ENCODE measurements at regions not wholly inside any gene's neighbourhood (a gene's known extent, or its start where the extent isn't known, plus 50 kb on each side); places are given as distances from the start of the nearest gene placed in this dataset.

DNA sequence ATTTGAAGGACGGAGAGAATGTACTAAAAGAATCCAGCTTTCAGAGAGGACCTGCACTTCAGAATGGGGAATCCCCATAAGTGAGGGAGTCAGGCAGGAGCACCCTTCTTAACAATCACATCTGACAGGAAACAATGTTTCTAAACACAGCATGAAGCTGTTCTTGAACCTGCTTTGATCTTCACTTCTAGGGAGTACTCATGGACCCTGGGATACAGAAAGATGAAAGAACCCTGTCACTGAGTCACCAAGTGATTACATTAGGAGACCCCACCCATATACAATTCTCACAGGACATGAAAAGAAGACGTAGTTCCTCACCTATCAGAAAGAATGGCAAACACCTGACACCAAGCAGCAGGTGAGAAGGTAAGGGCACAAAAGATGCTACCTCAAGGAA lies 296.9 kb upstream of the ZC3H12C start:
- no peak for FAIRE-seq
- no peak for DNase-seq (ENCODE audit: low spot score)

DNA sequence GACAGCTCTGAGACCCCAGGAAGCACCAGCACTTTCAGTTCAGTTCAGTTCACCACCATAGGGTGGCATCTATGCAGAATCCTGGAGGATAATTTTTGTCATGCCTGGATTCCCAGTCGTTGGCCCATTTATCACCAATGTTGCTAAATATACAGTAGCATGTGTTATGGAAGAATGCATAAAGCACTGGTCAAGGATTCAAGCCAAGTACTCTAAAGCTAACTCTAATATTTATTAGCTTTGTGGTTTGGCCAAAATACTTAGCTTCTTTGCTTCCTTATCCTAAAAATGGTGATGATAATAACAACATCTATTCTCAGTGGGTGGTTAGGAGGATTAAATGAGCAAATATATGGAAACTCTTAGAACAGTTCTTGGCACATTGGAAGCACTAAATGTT lies 294.7 kb upstream of the ZC3H12C start:
- FAIRE-seq (no peak), DNase-seq (ENCODE audit: low spot score) (no peak)

DNA sequence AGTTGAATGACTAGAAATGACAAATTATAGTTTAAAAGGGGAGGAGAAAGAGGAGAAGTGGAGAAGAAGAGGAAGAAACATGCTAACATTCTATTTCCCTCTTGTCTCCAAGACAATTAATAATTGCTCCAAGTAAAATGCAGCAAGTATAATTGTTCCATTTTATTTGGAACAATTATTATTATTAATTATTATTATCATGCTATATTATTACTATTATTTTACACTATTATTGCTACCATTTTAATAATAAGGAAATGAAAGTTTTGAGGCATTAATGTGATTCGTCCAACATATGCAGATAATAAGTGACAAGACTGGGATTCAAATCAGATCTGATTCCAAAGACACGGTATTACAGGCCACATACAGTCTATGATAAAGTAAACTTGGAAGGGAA lies 293.6 kb upstream of the ZC3H12C start:
- FAIRE-seq = no peak
- no peak for DNase-seq (ENCODE audit: low spot score)

DNA sequence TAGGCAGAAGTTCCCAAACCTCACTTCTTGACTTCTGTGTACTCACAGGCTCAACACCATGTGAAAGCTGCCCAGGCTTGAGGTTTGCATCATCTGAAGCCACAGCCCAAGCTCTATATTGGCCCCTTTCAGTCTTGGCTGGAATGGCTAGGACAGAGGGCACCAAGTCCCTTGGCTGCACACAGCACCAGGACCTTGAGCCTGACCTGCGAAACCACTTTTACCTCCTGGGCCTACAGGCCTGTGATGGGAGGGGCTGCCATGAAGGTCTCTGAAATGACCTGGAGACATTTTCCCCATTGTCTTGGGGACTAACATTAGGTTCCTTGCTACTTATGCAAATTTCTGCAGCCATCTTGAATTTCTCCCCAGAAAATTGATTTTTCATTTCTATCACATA lies 288.3 kb upstream of the ZC3H12C start:
- FAIRE-seq (no peak), DNase-seq (ENCODE audit: low spot score) (no peak)

DNA sequence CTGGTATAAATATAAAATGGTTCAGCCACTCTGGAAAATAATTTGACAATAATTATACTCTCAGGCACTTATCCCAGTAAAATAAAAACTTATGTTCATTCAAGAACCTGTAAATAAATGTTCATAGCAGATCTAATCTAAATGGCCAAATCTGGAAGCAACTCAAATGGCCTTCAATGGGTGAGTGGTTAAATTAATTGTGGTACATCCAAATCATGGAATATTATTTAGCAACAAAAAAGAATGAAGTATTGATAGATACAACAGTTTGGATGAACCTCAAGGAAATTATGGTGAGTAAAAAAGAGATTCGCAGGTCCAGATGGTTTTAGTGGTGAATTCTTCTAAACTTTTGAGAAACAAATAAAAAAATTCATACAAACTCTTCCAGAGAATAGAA lies 287.0 kb upstream of the ZC3H12C start:
- no peak for FAIRE-seq
- DNase-seq (ENCODE audit: low spot score) = no peak

DNA sequence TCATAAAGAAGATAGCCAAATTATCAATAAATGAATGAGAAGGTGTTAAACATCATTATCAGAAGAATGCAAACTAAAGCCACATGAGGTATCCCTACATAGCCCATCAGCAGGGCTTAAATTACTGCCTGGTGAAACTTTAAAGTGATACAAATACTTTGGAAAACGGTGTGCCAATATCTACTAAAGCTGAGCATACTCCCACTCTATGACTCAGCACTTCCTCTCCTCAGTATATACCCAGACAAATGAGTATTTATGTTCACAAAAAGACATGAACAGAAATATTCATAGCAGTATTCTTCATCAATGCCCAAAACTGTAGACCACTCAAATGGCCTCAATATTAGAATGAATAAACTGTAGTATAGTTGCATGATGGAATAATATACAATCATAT lies 284.6 kb upstream of the ZC3H12C start:
- no peak for DNase-seq (ENCODE audit: low spot score)
- no peak for FAIRE-seq

DNA sequence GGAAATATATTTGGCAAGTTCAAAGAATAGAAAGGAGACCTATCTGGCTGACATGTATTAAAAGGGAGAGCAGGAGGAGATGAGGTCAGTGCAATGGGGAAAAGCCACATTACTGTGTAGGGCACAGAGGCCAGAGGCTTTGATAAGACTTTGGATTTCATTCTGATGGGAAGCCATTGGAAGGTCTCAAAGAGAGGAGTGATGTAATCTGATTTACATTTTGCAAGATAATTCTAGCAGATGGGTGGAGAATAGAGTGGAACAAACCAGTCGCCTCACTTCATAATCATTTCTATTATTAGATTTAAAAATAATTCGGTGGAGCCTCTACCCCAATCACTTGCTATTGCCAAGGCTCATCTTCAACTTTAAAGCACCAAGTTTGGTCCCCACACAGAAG lies 278.4 kb upstream of the ZC3H12C start:
- no peak for DNase-seq (ENCODE audit: low spot score)
- no peak for FAIRE-seq

DNA sequence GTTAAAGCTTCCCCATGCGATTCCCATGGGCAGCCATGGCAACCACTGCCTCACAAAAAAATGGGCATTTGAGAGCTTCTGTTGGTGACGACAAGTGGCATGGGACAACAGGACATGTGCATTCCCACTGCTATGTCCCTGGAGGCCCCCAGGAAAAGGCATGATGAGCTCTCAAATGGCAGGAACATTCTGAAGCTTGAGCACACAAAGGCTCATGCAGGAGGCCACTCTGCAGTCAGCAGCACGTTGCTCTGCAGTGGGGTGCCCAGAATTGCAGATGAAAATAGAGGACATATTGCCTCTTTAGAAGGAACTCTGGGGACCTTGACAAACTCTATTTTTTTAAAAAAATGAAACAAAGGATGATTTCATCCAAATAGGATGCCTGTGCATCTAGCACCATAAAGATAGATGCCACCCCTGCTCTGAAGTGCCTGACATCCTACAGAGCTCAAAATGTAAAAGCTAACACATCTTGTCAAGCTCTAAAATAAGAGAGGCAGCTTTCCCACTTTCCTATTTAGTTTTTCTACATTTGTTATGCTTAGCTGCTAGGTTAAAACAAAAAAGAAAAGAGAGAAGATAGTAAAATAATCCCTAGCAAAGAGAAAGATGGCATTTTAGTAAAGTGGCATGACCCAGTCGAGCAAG lies 277.6 kb upstream of the ZC3H12C start:
- DNase-seq (ENCODE audit: low spot score) (no peak), FAIRE-seq (no peak)

DNA sequence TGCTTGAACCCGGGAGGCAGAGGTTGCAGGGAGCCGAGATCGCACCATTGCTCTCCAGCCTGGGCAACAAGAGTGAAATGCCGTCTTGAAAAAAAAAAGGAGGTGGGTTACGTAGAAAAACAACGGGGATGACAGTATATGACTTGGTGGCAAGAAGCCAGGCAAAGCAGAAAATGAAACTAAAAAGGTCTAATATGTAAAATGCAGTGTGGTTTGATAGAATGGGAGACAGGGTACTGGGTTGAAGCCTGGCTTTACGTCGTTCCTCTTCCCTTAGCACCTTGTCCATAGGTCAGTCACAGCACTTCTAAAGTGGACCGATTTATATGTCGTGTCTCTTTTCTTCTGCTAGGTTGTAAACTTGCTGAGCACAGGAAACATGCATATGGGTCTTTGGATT lies 274.9 kb upstream of the ZC3H12C start:
- no peak for FAIRE-seq

DNA sequence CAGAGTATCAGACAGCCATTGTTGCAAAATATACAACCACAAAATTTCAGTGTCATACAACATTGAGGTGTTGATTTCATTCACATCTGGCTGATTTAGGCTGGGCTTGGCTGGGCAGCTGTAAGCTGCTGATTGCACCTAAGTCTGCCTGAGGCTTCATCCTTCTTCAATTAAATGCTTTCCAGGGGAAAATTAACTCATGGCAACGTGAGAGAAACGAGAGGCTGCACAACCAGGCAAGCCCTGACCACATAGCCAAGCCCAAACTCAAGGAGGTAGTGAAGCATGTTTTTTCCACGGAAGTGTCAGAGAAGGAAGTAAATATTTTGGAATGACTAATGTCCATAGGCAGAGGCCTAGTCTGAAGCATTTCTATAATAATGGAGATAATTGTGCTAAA lies 273.8 kb upstream of the ZC3H12C start:
- no peak for DNase-seq (ENCODE audit: low spot score)

More for the DNA sequence above, 274.9 kb upstream of the ZC3H12C start:
- no peak for DNase-seq (ENCODE audit: low spot score)

DNA sequence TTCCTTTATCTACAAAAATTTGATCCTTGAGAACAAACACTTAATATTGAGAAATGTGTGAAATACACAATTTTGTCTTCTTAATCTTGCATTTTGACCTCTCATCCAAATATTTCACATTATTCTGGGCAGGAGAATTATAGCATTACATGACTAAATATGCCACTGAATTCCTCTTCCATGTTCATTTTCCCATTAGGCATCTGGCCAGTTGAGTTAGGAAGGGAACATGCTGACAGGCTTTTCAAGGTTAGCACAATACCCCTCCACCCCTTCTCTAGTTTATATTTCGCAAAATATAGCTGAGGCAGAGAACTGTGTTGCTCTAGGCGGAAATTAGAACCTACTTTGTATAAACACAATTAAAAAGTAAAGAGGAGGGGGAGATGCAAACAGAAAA lies 271.7 kb upstream of the ZC3H12C start:
- DNase-seq (ENCODE audit: low spot score) (no peak), FAIRE-seq (no peak)

More for the DNA sequence above, 273.8 kb upstream of the ZC3H12C start:
- no peak for FAIRE-seq

DNA sequence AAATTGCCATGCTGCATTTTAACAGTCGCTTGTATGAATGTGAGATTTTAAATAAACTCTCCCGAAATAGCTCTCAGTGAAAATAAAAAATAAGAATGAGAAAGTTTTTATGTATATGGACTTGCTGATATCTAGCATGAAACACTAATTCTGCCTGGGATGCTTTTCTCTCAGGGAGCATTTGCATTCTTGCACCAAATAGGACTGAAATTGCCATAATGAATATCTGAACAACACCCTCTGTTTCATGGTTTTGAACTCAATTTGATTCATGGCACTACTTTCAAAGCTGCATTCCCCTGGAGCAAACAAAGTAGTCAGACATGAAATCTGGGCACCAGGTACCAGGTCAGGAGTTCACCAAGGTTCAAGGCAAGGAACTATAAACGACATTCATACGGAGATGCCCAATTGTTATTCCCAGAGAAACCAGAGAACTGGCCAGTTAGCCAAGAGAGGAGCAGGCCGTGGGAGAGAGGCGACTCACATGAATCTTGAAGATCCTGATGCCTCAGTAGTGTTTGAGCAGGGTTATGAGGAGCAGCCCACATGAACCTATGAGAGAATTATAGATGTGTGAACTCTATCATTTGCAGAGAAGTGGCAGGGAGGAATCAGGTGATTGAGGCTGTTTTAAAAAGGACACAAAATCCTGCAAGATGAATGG lies 270.6 kb upstream of the ZC3H12C start:
- no peak for DNase-seq (ENCODE audit: low spot score)
- FAIRE-seq = no peak

DNA sequence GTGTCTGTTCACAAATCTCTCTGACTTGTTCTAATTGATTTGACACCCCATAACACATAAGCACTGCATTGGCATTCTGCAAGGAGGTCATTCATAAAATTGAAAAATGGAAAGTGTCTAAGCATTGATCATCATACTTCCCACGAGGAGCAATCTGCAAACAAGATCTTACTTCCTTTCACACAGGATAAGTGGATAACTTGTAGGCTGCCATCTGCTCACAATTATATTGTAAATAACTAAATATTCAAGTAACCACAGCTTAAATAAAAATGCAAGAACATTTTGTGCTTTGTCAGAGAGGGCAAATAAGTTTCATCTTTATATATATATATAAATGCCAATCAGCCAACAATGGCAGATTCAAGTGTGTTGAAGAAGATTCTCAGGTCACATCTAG lies 264.8 kb upstream of the ZC3H12C start:
- DNase-seq (ENCODE audit: low spot score) = no peak
- no peak for FAIRE-seq

DNA sequence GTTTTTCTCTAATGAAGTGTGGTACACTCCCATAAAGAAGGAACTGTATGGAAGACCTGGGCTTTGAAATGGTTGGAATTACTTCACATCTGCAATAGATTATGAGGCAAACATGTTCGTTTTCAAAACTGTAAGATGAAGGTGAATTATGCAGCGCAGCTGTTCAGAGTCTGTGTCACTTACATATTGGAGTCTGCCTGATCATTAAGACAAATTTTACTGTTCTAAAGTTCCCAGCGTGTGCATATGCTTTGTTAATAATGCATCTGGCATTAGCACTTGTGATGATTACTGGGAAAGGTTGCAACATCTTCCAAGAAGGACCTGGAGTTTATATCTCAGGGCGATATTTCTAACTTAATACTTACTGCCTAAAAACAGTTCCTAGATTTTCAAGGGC lies 255.2 kb upstream of the ZC3H12C start:
- FAIRE-seq (no peak), DNase-seq (ENCODE audit: low spot score) (no peak)

DNA sequence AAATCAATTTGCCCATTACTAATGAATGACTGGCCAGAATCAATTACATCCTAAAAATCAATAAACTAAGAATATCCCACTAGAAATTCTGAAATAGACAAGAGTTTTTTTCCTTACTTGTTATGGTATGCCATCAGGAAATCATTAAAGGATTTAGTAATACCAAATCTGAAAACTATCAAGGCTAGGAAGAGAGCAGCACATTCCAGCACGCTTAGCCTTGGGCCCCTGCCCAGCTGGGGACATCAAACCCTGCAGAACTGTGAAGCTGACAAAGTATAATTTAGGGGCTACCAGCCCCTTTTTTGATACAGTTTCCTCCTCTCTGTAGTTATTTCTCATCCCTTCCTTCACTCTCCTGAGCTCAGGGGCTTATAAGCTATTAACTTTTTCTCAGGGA lies 247.8 kb upstream of the ZC3H12C start:
- no peak for FAIRE-seq

DNA sequence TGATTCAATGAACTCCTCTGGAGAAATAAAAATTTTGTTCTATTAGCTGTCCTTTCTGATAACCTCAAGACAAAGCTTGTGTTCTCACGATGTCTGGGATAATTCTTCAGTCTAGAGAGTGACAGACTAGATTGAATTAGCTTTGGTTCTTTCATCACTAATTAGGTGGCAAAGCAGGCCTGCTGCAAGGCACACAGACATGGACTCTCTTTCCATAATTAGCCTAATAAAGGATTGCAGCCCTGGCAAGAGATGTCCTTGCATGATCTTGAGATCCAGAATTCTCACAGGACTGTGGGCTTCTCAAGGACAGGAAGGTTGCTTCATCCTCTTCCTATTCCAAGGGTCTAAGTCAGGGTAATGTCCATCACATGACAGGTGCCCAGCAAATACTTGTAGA lies 245.6 kb upstream of the ZC3H12C start:
- DNase-seq (ENCODE audit: low spot score) = no peak
- FAIRE-seq = no peak

More for the DNA sequence above, 247.8 kb upstream of the ZC3H12C start:
- no peak for DNase-seq (ENCODE audit: low spot score)

DNA sequence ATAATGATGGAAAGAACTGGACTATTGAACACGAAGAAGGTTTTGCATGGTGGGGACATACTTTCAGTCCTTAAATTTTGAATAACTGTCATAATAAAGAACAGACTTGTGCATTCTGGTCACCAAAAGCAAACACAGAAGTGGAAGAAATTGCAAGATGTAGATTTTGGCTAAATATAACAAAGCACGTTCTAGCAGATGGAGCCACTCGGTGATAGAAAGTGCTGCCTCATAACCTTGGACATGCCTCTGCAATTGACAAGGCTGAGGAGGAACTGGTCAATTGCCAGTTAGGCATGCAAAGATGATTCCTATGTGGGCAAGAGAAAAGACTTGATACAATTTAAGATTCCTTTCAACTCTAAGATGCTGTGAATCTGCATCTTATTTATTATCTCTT lies 244.1 kb upstream of the ZC3H12C start:
- FAIRE-seq (no peak), DNase-seq (ENCODE audit: low spot score) (no peak)

DNA sequence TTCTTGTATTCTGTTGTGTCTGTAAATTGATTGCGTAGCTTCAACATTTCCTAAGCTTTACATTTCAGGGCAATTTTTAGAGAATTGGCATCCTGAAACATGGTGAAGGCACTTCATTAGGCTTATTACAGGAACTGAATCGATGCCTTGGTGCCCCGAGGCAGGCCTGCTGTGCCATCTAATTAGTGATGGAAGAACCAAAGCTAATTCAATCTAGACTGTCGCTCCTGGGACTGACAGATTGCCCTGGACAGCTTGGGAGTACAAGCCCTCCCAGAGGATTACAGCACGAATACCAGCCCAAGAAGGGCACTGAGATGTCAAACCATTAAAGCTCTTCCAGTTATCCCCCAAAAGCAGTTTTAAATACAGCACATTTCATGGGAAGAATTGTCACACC lies 243.2 kb upstream of the ZC3H12C start:
- DNase-seq (ENCODE audit: low spot score) (no peak), FAIRE-seq (no peak)

DNA sequence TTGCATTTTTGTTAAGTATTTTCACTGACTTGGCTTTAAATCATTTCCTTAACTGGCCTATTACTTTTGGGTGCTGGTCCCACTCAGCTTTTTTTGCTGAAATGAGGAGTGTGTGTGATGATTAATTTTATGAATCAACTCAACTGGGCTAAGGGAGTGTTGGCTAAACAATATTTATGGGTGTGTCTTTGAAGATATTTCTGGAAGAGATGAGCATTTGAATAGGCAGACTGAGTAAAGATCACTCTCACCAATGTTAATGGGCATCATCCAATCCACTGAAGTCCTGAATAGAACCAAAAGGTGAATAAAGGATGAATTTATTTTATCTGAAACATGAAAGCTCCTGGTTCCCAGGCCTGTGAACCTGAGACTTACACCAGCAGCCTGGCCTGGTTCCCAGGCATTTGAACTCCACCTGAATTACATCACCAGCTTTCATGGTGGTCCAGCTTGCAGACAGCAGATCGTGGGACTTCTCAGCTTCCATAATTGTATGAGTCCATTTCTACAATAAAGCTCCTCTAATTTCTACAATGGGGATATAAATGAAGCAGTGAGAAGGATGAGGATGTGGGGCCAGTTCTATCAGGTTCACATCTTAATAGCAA lies 241.3 kb upstream of the ZC3H12C start:
- DNase-seq (ENCODE audit: low spot score) (no peak), FAIRE-seq (no peak)

DNA sequence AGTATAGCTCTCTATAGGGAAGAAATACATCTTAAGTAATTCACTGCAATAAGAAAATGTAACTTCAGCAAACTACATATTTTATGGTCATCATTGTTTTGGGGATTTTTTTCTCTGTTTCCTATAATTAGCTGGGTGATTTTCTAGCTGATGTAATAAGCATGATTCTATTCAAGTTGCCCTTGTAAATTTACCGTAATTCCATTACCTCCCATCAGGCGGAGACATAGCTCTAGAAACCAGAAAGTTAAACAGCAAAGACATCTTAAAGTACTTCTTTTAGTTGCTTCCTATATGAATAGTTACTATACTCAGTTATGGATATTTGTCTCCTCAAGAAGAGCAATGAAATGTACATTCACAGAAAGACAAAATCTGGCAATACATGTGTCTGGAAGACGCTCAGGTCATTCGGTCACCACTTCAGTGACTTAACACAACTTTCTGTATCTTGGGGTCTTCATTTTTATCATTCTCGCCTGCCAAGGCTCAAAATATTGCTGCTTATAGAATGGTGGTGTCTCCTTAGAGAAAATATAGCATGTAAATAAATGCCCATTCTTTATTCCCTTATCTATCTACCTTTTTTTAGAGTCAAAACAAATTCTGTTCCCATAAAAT lies 239.9 kb upstream of the ZC3H12C start:
- no peak for DNase-seq (ENCODE audit: low spot score)
- no peak for FAIRE-seq

DNA sequence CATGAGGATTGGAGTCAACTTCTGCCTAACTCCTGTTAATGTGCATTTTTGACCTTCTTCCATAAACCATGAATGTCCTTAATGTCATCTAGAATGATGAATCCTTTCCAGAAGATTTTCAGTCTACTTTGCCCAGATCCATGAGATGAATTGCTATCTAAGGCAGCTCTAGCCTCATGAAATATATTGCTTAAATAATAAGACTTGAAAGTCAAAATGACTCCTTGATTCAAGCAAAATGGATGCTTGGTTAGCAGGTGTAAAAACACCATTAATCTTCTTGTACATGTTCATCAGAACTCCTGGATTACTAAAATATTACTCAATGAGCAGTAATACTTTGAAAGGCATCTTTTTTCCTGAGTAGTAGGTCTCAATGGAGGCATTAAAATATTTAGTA lies 238.5 kb upstream of the ZC3H12C start:
- FAIRE-seq = no peak
- no peak for DNase-seq (ENCODE audit: low spot score)

DNA sequence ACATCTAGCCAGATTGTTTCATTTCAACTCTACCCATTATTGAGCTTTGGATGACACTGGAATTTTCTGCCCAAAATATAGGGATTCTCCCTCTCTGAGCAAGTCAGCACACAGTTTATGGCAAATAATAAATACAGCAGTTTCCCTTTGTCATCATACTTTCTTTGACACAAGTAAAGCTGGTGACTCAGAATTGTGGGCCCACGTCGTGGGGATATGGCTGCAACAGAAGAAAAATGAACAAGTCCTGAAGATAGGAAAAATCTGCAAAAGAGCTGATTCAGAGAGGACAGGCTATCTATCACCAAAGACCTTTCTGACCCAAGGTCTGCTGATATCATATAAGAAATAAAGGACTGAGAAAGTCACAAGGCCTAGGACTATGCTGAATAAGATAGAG lies 236.3 kb upstream of the ZC3H12C start:
- DNase-seq (ENCODE audit: low spot score) (no peak), FAIRE-seq (no peak)

DNA sequence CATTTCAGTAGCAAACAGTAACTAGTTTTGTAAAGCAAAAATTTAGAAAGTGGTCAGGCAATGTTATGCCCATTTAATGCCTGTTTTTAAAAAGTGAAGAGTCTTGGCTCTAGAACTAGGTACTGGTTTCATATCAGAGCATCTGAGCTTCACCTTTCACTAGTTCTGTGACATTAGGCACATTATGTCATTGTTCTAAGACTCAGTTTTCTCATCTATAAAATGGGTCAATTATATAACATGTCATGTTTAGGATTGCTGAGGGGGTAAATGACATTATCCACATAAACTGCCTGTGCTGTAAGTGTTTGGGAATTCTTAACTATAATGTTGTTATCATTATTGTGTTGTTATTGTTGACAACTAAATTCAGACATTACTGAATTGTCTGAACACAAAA lies 235.6 kb upstream of the ZC3H12C start:
- no peak for FAIRE-seq
- no peak for DNase-seq (ENCODE audit: low spot score)

Measured in urothelium cell line (cell line).